GM19397 (cell line): ENCODE measurements at regions not wholly inside any gene's neighbourhood (a gene's known extent, or its start where the extent isn't known, plus 50 kb on each side); places are given as distances from the start of the nearest gene placed in this dataset.
"Not testable (repeated sequence)": the region's sequence is repeated elsewhere in the genome, so short reads cannot be mapped to it uniquely, and the experiment has no call there.

Source experiments
- ATAC-seq: cut with Tn5 transposase; IDR thresholded peaks from one replicate; pipeline ENCODE4 v1.9.1; 2021; ENCODE audit warnings: mild to moderate bottlenecking, moderate library complexity; ENCODE audit not compliant: unreplicated experiment

DNA sequence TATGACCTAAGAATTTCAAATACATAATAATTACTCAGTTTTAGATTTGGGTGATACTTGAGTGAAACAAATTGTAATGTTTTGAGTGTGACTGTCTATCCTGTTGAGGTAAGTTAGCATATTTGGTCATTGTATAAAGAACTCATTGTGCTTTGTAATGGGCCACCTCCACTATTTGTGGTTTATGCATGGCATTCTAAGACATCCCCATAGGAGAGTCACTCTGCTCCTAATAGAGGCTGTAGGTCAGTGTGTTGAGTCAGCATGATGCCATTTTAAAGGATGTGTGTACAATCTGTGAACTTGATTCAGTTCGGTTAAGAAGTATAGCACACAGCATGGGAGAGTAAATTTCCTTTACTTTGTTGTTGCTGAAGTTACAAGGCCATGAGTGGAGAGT lies 1112.4 kb downstream of the JRKL start:
- ATAC-seq, result no peak

DNA sequence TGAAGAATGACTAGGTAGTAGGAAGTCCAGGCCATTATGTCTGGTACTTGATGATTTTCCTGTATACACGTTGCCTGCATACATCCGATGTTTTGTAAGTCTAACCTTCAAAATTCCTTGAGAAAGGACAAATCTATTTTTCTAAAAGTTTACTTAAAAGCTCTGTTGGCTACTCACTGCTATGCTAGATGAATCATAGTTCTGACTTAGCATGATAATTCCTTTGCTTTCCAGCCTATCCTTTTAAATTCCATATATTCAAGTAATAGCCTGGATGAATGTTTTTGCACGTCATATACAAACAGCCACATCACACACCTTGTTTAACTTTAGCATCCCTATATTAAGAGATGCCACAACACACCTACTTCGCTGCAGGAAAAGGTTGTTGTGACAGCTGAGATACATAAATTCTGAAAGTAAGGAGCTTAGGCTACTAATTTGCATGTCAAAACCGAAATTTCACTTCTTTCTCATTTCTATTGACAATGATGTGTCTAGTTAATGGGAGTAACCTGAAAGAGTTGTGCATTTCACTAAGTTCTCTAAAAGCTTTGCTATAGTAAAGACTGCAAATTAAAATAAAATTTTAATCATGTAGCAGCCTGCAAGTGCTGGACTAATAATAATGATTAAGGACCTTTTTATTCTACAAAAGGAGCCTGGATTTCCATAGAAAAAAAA lies 1116.4 kb downstream of the JRKL start:
- ATAC-seq, result no peak

DNA sequence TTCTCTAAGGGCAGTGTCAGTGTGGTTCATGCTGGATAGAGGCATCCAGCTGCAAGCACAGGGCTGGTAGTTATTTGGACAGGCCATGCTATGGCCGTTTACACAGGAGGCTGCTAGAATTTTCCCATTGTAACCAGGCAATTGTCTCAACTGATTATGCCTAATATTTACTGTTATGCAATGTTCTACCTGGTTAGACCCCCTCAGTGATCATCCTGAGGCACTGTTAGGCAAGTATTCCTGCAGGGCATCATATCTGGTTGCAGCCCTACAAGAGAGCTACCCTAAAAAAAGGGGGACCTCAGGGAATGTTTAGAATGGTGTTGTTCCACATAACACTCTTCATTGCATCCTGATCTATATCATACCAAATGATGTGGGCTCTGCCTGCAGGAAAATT lies 1124.6 kb downstream of the JRKL start:
- ATAC-seq, result no peak

DNA sequence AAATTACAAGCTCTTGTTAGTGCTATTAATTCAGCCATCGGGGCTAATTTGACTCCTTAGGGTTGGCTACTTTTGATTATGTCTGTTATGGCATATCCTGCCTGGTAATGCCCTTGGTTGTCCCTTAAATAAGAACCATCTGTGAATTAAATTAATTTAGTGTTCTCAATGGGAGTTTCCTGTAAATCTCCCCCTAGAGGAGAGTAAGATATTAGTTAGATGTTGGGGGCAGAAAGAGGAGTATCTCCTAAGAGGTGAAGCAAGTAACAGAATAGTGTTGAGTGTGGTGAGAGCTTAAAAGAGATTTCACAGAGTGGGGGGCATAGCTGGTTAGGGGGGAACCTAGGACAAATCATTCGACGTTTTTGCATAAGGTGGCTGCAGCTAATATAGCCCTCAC lies 1126.9 kb downstream of the JRKL start:
- no peak for ATAC-seq

DNA sequence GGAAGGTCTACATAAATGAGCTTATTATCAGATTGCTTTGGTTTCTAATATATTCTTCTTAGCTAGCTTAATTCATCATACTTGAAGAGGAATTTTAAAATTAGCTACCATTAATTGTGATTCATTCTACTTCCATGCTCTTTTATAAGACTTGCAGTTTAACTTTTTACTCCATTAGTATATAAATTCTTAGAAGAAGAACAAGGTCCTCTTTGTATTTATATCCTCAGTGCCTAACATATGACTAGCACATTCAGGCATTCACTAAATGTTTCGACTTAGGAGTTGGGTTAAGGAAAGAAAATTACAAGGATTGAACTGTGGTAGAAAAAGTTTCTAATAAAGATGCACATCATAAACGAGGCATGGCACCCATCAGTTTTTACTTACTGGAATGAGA lies 1135.5 kb downstream of the JRKL start:
- ATAC-seq, result no peak

DNA sequence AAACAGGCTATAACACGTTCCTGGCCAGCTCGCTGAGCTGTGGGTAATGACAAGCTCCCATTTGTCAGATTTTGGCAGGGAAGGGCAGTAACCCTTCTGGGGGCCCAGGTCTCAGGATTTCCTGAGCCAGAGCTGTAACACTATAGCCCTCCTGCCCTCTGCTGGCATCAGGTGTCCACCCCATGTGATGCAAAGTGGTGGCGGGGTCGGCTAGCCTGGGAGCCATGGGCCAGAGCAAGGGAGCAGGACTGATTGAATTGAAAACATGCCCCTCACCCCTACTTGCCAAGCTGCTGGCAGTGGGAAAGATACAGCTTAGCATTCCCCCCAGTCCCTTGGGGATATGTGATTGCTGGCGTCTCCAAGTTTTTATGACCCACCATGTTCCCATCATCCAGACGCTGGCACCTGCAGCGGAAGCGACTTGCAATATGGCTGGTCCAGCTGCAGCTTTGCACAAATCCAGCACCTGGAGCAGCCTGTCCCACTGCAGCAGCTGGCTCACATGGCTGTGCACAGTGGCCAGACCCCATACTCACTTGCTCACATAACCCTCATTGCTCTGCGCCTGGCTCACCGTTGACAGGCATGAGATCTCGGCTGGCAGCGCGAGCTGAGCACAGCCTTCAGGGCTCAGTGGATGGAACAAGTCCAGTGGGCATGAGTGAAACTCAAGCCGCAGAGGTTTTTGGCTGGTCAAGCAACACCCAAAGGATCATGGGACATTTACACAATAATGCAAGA lies 1147.8 kb downstream of the JRKL start:
- ATAC-seq, result no peak

DNA sequence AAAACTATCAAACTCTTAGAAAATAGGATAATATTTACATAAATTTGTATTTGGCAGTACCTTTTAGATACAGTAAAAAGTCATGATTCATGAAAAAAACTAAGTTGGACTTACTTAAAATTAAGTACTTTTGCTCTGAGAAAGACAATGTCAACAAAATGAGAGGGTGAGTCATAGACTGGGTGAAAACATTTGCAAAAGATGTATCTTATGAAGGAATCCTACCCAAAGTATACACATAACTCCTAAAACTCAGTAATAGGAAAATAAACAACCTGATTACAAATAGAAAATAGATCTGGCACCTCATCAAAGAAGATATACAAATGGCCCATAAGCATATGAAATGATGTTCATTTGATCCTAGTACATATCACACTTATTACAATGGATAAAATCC lies 1154.6 kb downstream of the JRKL start:
- no peak for ATAC-seq

DNA sequence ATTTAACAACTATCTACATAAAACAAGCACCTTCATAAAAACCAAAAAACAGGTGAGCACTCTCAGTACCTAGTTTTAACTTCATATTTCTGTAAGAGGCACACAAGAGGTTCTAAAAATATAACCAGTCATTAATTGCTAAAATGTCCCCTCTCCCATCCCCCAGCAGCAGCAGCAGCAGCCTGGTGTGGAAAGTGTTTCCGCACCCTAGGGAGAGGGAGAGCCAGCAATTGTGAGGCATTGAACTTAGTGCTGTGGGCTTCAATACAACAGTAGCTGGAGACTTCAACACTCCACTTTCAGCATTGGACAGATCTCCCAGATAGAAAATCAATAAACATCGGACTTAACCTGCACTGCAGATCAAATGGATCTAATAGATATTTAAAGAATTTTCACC lies 1158.5 kb downstream of the JRKL start:
- ATAC-seq, result no peak

DNA sequence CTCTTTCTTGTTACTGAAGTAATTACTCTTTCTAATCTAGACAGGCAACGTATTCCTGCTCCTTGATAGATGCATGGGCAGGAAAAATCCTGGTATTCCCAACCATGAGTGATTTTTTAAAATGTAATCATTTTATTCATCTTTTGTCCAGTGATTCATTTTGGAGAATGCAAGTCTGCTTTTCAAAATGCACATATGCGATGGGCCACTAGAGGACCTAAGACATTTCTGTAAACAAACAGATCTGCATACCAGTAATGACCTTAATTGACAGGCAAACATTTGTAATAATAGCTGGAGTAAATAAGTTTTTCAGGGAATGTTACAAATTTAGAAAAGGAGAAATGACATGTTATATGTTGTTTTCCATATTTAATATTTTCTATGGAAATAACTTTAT lies 1167.6 kb downstream of the JRKL start:
- no peak for ATAC-seq

DNA sequence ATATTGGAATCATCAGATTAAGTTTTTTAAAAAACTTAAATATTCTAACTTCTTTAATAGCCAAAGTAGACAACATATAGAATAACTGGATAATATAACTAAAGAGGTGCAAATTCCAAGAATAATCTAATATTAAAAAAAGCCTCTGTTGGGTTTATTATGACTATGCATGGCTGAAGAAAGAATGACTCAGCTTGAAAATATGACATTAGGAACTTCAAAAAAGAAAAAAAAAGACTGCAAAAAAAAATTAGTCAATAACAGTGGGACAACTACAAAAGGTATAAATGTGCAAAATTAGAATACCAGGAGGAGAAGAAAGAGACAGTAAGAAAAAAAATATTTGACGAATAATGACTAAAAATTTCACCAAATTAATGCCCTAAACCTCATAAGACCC lies 1178.0 kb downstream of the JRKL start:
- no peak for ATAC-seq

DNA sequence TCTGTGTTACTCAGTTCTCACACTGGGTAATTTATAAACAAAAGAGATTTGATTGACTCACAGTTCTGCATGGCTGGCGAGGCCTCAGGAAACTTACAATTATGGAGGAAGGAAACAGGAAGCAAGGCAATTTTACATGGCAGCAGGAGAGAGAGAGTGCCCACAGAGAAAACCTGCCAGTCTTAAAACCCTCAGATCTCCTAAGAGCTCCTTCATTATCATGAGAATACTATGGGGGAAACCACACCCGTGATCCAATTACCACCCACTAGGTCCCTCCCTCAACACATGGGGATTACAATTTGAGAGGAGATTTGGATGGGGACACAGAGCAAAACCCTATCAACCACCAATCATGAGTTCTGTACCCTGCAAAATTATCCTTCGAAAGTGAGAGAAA lies 1180.8 kb downstream of the JRKL start:
- ATAC-seq, result no peak

DNA sequence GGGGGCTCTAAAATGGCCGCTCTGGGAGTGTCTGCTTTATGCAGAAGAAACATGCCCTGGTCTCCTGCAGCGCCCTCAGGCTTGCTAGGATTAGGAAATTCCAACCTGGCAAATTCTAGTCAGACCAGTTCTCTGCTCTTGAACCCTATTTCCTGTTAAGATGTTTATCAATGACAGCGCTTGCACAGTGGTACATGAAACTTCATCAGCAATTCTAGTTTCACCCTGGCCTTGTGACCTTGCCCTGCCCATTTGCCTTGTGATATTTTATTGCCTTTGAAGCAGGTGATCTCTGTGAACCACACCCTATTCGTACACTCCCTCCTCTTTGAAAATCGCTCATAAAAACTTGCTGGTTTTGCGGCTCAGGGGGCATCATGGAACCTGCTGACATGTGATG lies 1184.0 kb downstream of the JRKL start:
- ATAC-seq, result not testable (repeated sequence)

DNA sequence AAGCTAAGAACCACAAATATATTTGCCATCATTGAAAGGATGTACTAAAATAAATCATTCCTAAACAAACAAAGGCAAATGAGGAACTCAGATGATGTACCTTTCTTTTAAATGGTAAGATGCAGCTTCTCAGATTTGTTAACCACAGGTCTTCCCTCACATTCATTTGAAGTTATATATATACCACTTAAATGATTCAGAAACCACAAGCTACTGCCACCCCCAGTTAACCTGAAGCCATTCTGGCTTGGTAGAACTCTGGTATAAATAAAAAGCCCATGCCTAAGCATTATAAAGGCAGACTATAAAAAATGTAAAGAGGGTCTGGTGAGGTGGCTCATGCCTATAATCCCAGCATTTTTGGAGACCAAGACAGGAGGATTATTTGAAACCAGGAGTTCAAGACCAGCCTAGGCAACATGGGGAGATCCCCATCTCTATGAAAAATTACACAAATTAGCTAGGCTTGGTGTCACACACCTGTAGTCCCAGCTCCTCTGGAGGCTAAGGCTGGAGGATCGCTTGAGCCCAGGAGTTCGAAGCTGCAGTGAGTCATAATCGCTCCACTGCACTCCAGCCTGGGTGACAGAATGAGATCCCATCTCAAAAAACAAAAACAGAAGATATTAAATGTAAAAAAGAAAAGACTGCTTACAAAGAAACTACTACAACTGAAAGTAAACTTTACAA lies 1185.3 kb downstream of the JRKL start:
- no peak for ATAC-seq

DNA sequence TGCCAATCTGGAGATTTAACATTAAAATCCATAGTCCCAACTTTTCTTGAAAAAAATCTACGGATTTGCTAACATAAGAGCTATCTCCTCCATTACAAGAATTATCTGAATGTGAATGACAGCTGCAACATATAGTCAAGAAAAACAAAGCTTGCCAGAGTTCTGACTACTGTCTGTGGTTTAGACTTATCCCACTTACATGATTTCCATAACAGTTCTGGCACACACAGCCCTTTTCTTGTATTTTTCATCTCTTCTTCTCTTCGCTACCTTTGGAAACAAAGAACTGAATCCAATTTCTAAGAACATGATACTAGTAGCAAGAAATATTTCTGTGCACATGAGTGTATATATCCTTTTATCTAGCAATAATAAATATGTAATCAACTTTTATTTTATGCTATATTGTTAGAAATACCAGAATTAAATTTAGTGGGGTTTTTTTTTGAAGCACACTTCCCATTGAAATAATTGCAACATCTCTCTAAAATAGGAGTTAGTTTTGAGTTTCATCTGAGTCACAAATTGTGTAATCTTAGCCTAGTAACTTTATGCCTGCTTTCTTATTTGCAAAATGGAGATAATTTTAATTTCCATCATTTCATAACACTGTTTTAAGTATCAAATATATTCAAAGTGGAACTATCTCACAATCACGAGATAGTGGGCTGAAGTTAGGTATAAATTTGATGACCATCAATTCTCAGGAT lies 1217.6 kb downstream of the JRKL start:
- no peak for ATAC-seq

DNA sequence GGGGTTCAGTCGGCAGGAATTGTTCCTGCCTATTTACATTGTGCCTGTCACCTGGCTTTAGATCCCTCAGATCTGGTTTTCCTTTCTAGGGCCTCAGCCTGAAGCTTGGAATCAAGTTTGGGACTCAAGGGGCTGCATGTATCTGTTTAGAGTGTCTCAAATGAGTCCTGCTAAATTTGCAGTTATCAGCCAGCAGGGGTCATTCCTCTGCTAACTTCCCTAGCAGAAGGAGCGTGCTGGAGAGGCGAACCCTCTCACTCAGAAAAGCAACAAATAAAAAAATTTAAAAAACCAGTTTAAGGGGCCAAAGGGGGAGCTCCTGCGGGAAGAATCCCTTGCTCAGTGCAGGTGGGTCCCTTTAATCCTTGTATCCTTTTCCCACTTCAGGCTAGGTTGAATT lies 1220.2 kb downstream of the JRKL start:
- no peak for ATAC-seq

DNA sequence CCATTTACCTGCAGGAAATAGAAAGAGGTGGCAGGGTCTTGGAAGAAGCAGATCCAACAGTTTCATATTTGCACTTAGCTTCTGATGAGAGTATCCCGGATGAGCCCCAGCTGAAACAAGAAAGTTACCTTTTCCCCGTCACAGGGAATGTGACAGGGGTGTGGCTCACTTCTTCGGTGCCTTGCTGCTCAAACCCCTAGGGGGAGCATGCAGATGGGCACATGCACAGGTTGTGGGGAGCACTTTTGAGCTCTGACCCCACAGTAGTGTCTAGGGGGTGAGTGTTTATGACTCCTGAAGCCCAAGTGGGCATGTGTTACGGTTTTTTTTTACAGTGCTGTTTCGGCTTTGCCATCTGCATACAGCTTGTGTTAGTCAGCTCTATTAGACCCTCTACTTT lies 1221.0 kb downstream of the JRKL start:
- ATAC-seq, result no peak

DNA sequence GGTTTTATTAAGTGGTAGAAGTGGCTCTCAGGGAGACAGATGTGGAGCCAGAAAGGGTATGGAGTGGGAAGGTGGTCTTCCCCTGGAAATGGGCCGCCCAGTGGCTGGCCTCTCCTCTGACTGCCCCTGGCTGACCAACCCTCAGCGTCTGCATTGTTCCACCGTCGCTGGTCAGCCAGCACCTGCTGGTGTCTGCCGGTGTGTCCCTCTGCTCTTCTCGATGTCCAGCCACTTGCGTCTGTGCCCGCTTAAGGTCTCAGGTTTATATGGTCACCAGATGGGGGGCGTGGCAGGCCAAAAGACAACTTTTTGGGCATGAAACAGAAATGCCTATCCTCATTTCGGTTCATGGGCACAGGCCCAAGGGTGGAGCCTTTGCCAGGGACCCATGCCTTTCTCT lies 1221.5 kb downstream of the JRKL start:
- no peak for ATAC-seq

DNA sequence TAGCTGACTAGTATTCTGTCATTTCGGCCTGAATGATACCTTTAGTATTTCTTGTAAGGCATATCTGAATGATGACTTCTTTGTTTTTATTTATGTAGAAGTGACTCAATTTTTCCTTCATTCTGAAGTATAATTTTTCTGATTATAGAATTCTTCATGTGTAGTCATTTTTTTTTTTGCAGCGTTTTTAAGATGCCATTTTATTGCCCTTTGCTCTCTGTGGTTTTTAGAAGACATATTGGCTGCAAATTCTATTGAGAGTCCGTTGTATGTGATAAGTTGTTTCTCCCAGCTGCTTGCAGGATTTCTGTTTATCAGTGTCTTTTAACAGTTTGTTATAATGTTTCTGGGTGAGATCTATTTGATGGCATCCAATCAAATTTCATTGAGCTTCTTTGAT lies 1224.8 kb downstream of the JRKL start:
- no peak for ATAC-seq

DNA sequence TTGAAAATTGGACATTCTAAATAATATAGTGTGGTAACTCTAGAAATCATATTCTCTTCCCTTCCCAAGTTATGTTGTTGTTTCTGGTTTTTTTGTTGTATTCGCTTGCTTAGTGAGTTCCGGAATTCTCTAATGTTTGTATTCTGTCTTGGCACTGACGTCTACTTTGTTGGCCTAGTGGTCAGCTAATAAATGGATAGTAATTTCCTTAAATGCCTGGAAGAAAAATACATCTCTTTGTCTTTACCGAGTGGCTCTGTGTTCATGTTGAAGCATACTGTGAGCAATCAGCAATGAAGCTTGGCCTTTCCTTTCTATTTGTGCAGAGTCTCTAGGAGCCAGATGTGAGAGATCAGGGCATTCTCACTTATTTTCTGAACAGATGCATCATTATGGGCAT lies 1225.7 kb downstream of the JRKL start:
- ATAC-seq, result no peak

DNA sequence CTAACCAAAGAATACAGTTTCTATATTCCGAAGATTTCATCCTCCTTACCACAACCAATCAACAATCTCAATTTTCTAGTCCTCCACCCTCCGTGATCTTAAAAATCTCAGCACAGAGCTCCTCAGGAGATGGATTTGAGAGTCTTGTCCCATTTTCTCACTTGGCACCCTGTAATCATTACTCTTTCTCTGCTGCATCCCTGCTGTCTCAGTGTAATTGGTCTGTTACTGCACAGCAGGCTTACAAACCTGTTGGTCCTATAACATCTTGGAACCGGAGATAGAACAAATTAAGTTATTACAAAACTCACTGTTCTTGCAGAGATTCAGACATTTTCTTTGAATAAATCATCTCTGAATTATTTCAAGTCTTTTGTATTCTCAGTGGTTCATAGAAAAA lies 1227.2 kb downstream of the JRKL start:
- no peak for ATAC-seq

DNA sequence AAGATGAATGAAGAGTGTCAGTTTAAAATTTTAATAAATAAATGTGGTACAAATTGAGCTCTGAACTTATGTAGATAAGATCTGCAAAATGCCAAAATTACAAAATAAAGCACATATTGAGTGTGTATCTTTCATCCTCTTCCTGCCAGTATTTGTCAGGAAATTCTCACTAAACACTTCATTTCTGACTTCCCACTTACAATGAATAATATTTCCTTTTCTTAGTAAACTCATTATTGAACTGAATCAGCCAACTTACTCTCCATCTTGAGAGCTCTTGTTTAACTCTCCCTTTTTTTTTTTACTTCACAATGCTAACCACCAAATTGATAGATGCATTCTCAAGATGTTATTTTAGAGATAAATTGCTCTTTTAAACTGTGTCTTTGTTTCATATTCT lies 1230.2 kb downstream of the JRKL start:
- ATAC-seq, result no peak

DNA sequence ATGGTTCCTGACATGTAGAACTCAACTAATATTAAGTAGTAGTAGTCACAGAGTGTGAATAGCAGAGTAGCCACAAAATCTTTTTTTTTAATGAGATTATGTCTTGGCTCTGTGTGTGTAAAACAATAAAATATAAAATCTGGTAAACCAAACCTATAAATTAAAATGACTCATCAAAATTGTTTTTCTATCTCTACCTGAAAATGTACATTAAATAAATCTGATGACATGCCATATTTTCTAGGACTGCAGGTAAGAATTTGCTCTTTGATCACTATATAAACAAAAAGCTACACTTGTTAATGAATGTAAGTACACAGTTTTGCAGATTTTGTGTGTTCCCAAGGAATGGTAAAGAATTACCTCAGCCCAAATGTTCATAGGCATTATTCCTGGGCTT lies 1231.5 kb downstream of the JRKL start:
- ATAC-seq, result no peak
